ENCODE measurements at regions not wholly inside any gene's neighbourhood (a gene's known extent, or its start where the extent isn't known, plus 50 kb on each side); places are given as distances from the start of the nearest gene placed in this dataset.

GRCh38 chr12:89139390-89139789, 212.9 kb downstream of the DUSP6 start:
- H3K27me3 ChIP-seq (ENCODE audit: control insufficient read depth in 1 of 2, insufficient read depth in 2 of 2, low read length in 2 of 2): no peaks in the 10 kb centered on the region
- H3K4me3 ChIP-seq (ENCODE audit: low read length in 2 of 2): no peak overlapping the region
- no peaks in the 10 kb centered on the region for H3K36me3 ChIP-seq (ENCODE audit: control insufficient read depth in 2 of 2, insufficient read depth in 2 of 2, low read length in 2 of 2)
- H3K4me1 ChIP-seq (ENCODE audit: control insufficient read depth, insufficient read depth, low read length): no peaks in the 10 kb centered on the region
- no peak overlapping the region for H3K9ac ChIP-seq (ENCODE audit: low read length in 2 of 2)
- H3K27ac ChIP-seq (ENCODE audit: low read length): no peak overlapping the region
- no peaks in the 10 kb centered on the region for H3K9me3 ChIP-seq (ENCODE audit: control insufficient read depth in 2 of 2, low read length in 2 of 2)

GRCh38 chr12:89138048-89138852, 214.1 kb downstream of the DUSP6 start:
- H3K4me1 ChIP-seq (ENCODE audit: control insufficient read depth, insufficient read depth, low read length): no peaks in the 10 kb centered on the region
- no peaks in the 10 kb centered on the region for H3K27me3 ChIP-seq (ENCODE audit: control insufficient read depth in 1 of 2, insufficient read depth in 2 of 2, low read length in 2 of 2)
- no peak overlapping the region for H3K4me3 ChIP-seq (ENCODE audit: low read length in 2 of 2)
- no peak overlapping the region for H3K9ac ChIP-seq (ENCODE audit: low read length in 2 of 2)
- H3K36me3 ChIP-seq (ENCODE audit: control insufficient read depth in 2 of 2, insufficient read depth in 2 of 2, low read length in 2 of 2): no peaks in the 10 kb centered on the region
- no peak overlapping the region for H3K27ac ChIP-seq (ENCODE audit: low read length)
- no peaks in the 10 kb centered on the region for H3K9me3 ChIP-seq (ENCODE audit: control insufficient read depth in 2 of 2, low read length in 2 of 2)

- no peaks in the 10 kb centered on the region for H3K27me3 ChIP-seq (ENCODE audit: control insufficient read depth in 1 of 2, insufficient read depth in 2 of 2, low read length in 2 of 2)
- no peak overlapping the region for H3K9ac ChIP-seq (ENCODE audit: low read length in 2 of 2)
- no peaks in the 10 kb centered on the region for H3K4me1 ChIP-seq (ENCODE audit: control insufficient read depth, insufficient read depth, low read length)
- H3K9me3 ChIP-seq (ENCODE audit: control insufficient read depth in 2 of 2, low read length in 2 of 2): no peaks in the 10 kb centered on the region
- no peak overlapping the region for H3K4me3 ChIP-seq (ENCODE audit: low read length in 2 of 2)
- no peak overlapping the region for H3K27ac ChIP-seq (ENCODE audit: low read length)
- no peaks in the 10 kb centered on the region for H3K36me3 ChIP-seq (ENCODE audit: control insufficient read depth in 2 of 2, insufficient read depth in 2 of 2, low read length in 2 of 2)
Measured at GRCh38 chr12:89135976-89136634, 216.2 kb downstream of the DUSP6 start.

- no peaks in the 10 kb centered on the region for H3K9me3 ChIP-seq (ENCODE audit: control insufficient read depth in 2 of 2, low read length in 2 of 2)
- H3K27me3 ChIP-seq (ENCODE audit: control insufficient read depth in 1 of 2, insufficient read depth in 2 of 2, low read length in 2 of 2): no peaks in the 10 kb centered on the region
- no peak overlapping the region for H3K4me3 ChIP-seq (ENCODE audit: low read length in 2 of 2)
- H3K9ac ChIP-seq (ENCODE audit: low read length in 2 of 2): no peak overlapping the region
- no peak overlapping the region for H3K27ac ChIP-seq (ENCODE audit: low read length)
- H3K4me1 ChIP-seq (ENCODE audit: control insufficient read depth, insufficient read depth, low read length): no peaks in the 10 kb centered on the region
- no peaks in the 10 kb centered on the region for H3K36me3 ChIP-seq (ENCODE audit: control insufficient read depth in 2 of 2, insufficient read depth in 2 of 2, low read length in 2 of 2)
Measured at GRCh38 chr12:89134213-89134770, 218.0 kb downstream of the DUSP6 start.

GRCh38 chr12:89129167-89129870, 223.0 kb downstream of the DUSP6 start:
- no peak overlapping the region for H3K9ac ChIP-seq (ENCODE audit: low read length in 2 of 2)
- no peaks in the 10 kb centered on the region for H3K27me3 ChIP-seq (ENCODE audit: control insufficient read depth in 1 of 2, insufficient read depth in 2 of 2, low read length in 2 of 2)
- H3K27ac ChIP-seq (ENCODE audit: low read length): no peak overlapping the region
- H3K9me3 ChIP-seq (ENCODE audit: control insufficient read depth in 2 of 2, low read length in 2 of 2): no peaks in the 10 kb centered on the region
- H3K36me3 ChIP-seq (ENCODE audit: control insufficient read depth in 2 of 2, insufficient read depth in 2 of 2, low read length in 2 of 2): no peaks in the 10 kb centered on the region
- H3K4me1 ChIP-seq (ENCODE audit: control insufficient read depth, insufficient read depth, low read length): no peaks in the 10 kb centered on the region
- no peak overlapping the region for H3K4me3 ChIP-seq (ENCODE audit: low read length in 2 of 2)

GRCh38 chr12:89126712-89127111, 225.6 kb downstream of the DUSP6 start:
- no peak overlapping the region for H3K27ac ChIP-seq (ENCODE audit: low read length)
- H3K9ac ChIP-seq (ENCODE audit: low read length in 2 of 2): no peak overlapping the region
- H3K36me3 ChIP-seq (ENCODE audit: control insufficient read depth in 2 of 2, insufficient read depth in 2 of 2, low read length in 2 of 2): no peaks in the 10 kb centered on the region

GRCh38 chr12:89122852-89123251, 229.4 kb downstream of the DUSP6 start:
- H3K36me3 ChIP-seq (ENCODE audit: control insufficient read depth in 2 of 2, insufficient read depth in 2 of 2, low read length in 2 of 2): no peaks in the 10 kb centered on the region
- H3K4me3 ChIP-seq (ENCODE audit: low read length in 2 of 2): no peak overlapping the region
- H3K4me1 ChIP-seq (ENCODE audit: control insufficient read depth, insufficient read depth, low read length): no peaks in the 10 kb centered on the region
- no peaks in the 10 kb centered on the region for H3K9me3 ChIP-seq (ENCODE audit: control insufficient read depth in 2 of 2, low read length in 2 of 2)
- no peaks in the 10 kb centered on the region for H3K27me3 ChIP-seq (ENCODE audit: control insufficient read depth in 1 of 2, insufficient read depth in 2 of 2, low read length in 2 of 2)
- H3K27ac ChIP-seq (ENCODE audit: low read length): no peak overlapping the region
- no peak overlapping the region for H3K9ac ChIP-seq (ENCODE audit: low read length in 2 of 2)

More at GRCh38 chr12:89126712-89127111, 225.6 kb downstream of the DUSP6 start:
- Histone ChIP-seq H3K27me3 (ENCODE audit: control insufficient read depth in 1 of 2, insufficient read depth in 2 of 2, low read length in 2 of 2) (no peaks in the 10 kb centered on the region), H3K4me3 (ENCODE audit: low read length in 2 of 2) (no peak overlapping the region), H3K4me1 (ENCODE audit: control insufficient read depth, insufficient read depth, low read length) (no peaks in the 10 kb centered on the region), H3K9me3 (ENCODE audit: control insufficient read depth in 2 of 2, low read length in 2 of 2) (no peaks in the 10 kb centered on the region)

- H3K27ac ChIP-seq (ENCODE audit: low read length): no peak overlapping the region
- H3K27me3 ChIP-seq (ENCODE audit: control insufficient read depth in 1 of 2, insufficient read depth in 2 of 2, low read length in 2 of 2): no peaks in the 10 kb centered on the region
- H3K4me3 ChIP-seq (ENCODE audit: low read length in 2 of 2): no peak overlapping the region
- no peak overlapping the region for H3K9ac ChIP-seq (ENCODE audit: low read length in 2 of 2)
- H3K4me1 ChIP-seq (ENCODE audit: control insufficient read depth, insufficient read depth, low read length): no peaks in the 10 kb centered on the region
- no peaks in the 10 kb centered on the region for H3K36me3 ChIP-seq (ENCODE audit: control insufficient read depth in 2 of 2, insufficient read depth in 2 of 2, low read length in 2 of 2)
- no peaks in the 10 kb centered on the region for H3K9me3 ChIP-seq (ENCODE audit: control insufficient read depth in 2 of 2, low read length in 2 of 2)
Measured at GRCh38 chr12:89117448-89118034, 234.8 kb downstream of the DUSP6 start.

- Histone ChIP-seq H3K36me3 (ENCODE audit: control insufficient read depth in 2 of 2, insufficient read depth in 2 of 2, low read length in 2 of 2) (no peaks in the 10 kb centered on the region), H3K27me3 (ENCODE audit: control insufficient read depth in 1 of 2, insufficient read depth in 2 of 2, low read length in 2 of 2) (no peaks in the 10 kb centered on the region), H3K27ac (ENCODE audit: low read length) (no peak overlapping the region), H3K4me3 (ENCODE audit: low read length in 2 of 2) (no peak overlapping the region), H3K9ac (ENCODE audit: low read length in 2 of 2) (no peak overlapping the region), H3K9me3 (ENCODE audit: control insufficient read depth in 2 of 2, low read length in 2 of 2) (no peaks in the 10 kb centered on the region), H3K4me1 (ENCODE audit: control insufficient read depth, insufficient read depth, low read length) (no peaks in the 10 kb centered on the region)
Measured at GRCh38 chr12:89111964-89112363, 240.3 kb downstream of the DUSP6 start.

GRCh38 chr12:89108265-89108664, 244.0 kb downstream of the DUSP6 start:
- Histone ChIP-seq H3K9ac (ENCODE audit: low read length in 2 of 2) (no peak overlapping the region), H3K9me3 (ENCODE audit: control insufficient read depth in 2 of 2, low read length in 2 of 2) (no peaks in the 10 kb centered on the region), H3K36me3 (ENCODE audit: control insufficient read depth in 2 of 2, insufficient read depth in 2 of 2, low read length in 2 of 2) (no peaks in the 10 kb centered on the region), H3K4me1 (ENCODE audit: control insufficient read depth, insufficient read depth, low read length) (no peaks in the 10 kb centered on the region), H3K4me3 (ENCODE audit: low read length in 2 of 2) (no peak overlapping the region), H3K27me3 (ENCODE audit: control insufficient read depth in 1 of 2, insufficient read depth in 2 of 2, low read length in 2 of 2) (peaks cover 0 to 3% of the 10 kb centered on the region in 2 donors), H3K27ac (ENCODE audit: low read length) (no peak overlapping the region)
